Activated CD4-positive, alpha-beta T cell treated with anti-CD3 and anti-CD28 coated beads, Interleukin-2, amount 10 ng/mL, durations not matched to agents 7 days and 5 days (primary cell): ENCODE measurements at regions not wholly inside any gene's neighbourhood (a gene's known extent, or its start where the extent isn't known, plus 50 kb on each side); places are given as distances from the start of the nearest gene placed in this dataset.
"Not testable (repeated sequence)": the region's sequence is repeated elsewhere in the genome, so short reads cannot be mapped to it uniquely, and the experiment has no call there.

Experiments
- CTCF ChIA-PET: fragments of 350-600 bp; sonication (Branson Sonifier 250); formaldehyde crosslinking; loops from one replicate; lab custom pipeline; 2021; ENCODE audit warnings: antibody characterized with exemption; lab: Charles Lee
- POLR2A ChIA-PET: fragments of 350-600 bp; sonication (Branson Sonifier 250); formaldehyde crosslinking; loops from one replicate; lab custom pipeline; 2021; ENCODE audit warnings: antibody characterized with exemption; lab: Charles Lee
- DNase-seq: peaks from one replicate; pipeline ENCODE4 v3.0.0-alpha.2; 2020
- H3K27ac Mint-ChIP-seq: one replicate; pipeline ENCODE4 v1.8.0; 2021; ENCODE audit warnings: mild to moderate bottlenecking, moderate library complexity, mixed read lengths
- H3K27me3 Mint-ChIP-seq: one replicate; pipeline ENCODE4 v1.8.0; 2021; ENCODE audit warnings: mixed read lengths
- H3K36me3 Mint-ChIP-seq: one replicate; pipeline ENCODE4 v1.8.0; 2021; ENCODE audit warnings: low read depth, mixed read lengths
- H3K4me1 Mint-ChIP-seq: one replicate; pipeline ENCODE4 v1.8.0; 2021; ENCODE audit warnings: mixed read lengths
- H3K4me3 Mint-ChIP-seq: one replicate; pipeline ENCODE4 v1.8.0; 2021; ENCODE audit warnings: mild to moderate bottlenecking, moderate library complexity, mixed read lengths
- H3K9me3 Mint-ChIP-seq: one replicate; pipeline ENCODE4 v1.8.0; 2021; ENCODE audit warnings: mixed read lengths

- Mint-ChIP-seq H3K36me3 (no peaks in the 10 kb centered on the region), H3K9me3 (no peaks in the 10 kb centered on the region), H3K27ac (no peak overlapping the region), H3K27me3 (peaks cover 18% of the 10 kb centered on the region), H3K4me3 (no peak overlapping the region), H3K4me1 (no peaks in the 10 kb centered on the region)
- ChIA-PET POLR2A (no interaction called here), CTCF (no interaction called here)
- no peak for DNase-seq
These were observed 103.8 kb downstream of the TRIM43 start for GRCh38 chr2:95695613-95696012.

GRCh38 chr2:95698146-95698545, 106.3 kb downstream of the TRIM43 start:
- DNase-seq = no peak
- no peak overlapping the region for H3K27ac Mint-ChIP-seq
- H3K27me3 Mint-ChIP-seq = peaks cover 29% of the 10 kb centered on the region
- H3K4me1 Mint-ChIP-seq = no peaks in the 10 kb centered on the region
- ChIA-PET CTCF (no interaction called here), POLR2A (no interaction called here)
- no peaks in the 10 kb centered on the region for H3K9me3 Mint-ChIP-seq
- no peaks in the 10 kb centered on the region for H3K36me3 Mint-ChIP-seq
- no peak overlapping the region for H3K4me3 Mint-ChIP-seq

- H3K27me3 Mint-ChIP-seq = peaks cover 30% of the 10 kb centered on the region
- H3K36me3 Mint-ChIP-seq, H3K9me3 Mint-ChIP-seq, H3K4me3 Mint-ChIP-seq, CTCF ChIA-PET, DNase-seq, POLR2A ChIA-PET, H3K27ac Mint-ChIP-seq, H3K4me1 Mint-ChIP-seq: not testable (repeated sequence)
These were observed 107.7 kb downstream of the TRIM43 start for GRCh38 chr2:95699201-95700184.

DNA sequence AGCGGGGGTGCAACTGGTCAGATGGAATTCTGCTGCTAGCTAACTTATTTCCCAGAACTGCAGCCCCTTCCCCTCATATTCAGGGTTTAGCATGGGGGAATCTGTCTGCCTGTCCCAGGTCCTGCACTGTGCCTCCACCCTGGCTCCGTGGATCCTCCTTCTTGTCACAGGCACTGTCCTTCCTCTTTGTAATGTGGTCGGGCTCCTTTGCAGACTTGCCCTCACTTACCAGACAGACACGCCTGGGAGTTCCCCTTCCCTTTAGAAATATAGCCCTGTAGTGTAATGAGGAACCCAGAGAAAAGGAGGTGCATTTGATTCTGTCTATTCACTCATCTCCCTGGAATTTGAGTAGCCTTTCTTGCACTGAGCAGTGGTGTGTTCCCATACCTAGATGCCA, 108.7 kb downstream of the TRIM43 start:
- no peak for DNase-seq
- H3K27ac Mint-ChIP-seq = no peak overlapping the region
- peaks cover 29% of the 10 kb centered on the region for H3K27me3 Mint-ChIP-seq
- ChIA-PET CTCF (no interaction called here), POLR2A (no interaction called here)
- no peaks in the 10 kb centered on the region for H3K36me3 Mint-ChIP-seq
- H3K4me3 Mint-ChIP-seq = no peak overlapping the region
- no peaks in the 10 kb centered on the region for H3K4me1 Mint-ChIP-seq
- no peaks in the 10 kb centered on the region for H3K9me3 Mint-ChIP-seq

GRCh38 chr2:95702471-95702870, 110.7 kb downstream of the TRIM43 start:
- H3K4me3 Mint-ChIP-seq = no peak overlapping the region
- H3K9me3 Mint-ChIP-seq = no peaks in the 10 kb centered on the region
- no peak overlapping the region for H3K27ac Mint-ChIP-seq
- POLR2A ChIA-PET = no interaction called here
- H3K4me1 Mint-ChIP-seq = no peaks in the 10 kb centered on the region
- DNase-seq = no peak
- H3K36me3 Mint-ChIP-seq = no peaks in the 10 kb centered on the region
- peaks cover 19% of the 10 kb centered on the region for H3K27me3 Mint-ChIP-seq
- CTCF ChIA-PET = no interaction called here

DNA sequence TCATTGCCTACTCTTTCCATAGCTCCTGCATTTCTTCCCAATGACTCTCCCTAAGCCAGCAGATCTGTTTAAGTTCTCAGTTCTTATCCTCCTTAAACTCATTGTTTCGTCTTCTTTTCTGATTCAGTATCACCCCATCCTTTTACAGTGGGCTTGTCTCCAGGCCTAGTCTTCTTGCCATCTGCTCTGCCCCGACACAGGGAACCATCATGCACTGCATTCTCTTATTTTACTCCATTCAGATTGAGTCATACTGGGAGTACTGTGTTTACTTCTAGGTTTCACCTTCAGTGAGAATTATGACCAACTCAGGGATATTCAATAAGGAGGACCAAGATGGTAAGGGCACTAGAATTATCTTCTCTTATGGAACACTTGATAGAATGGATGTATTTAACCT, 115.4 kb downstream of the TRIM43 start:
- H3K27me3 Mint-ChIP-seq, POLR2A ChIA-PET, DNase-seq, H3K36me3 Mint-ChIP-seq, H3K9me3 Mint-ChIP-seq, H3K4me3 Mint-ChIP-seq, H3K4me1 Mint-ChIP-seq, CTCF ChIA-PET, H3K27ac Mint-ChIP-seq: not testable (repeated sequence)

DNA sequence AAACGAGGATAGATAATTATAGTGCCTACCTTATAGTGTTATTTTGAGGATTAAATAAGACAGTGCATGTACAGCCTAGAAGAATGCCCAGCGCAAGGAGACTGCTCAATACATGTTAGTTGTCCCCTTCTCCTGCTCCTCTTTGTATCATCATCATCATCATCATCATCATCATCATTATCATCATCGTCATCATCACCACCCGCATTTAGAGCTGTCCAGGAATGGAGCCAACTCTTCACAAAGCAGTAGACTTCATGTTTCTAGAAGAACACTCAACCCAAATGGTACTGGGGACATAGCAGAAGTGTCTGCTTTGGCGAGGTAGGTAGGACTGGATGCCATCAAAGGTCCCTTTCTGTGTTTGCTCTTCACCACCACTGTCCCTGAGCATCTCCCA, 116.0 kb downstream of the TRIM43 start:
- no peak for DNase-seq
- Mint-ChIP-seq H3K27me3 (peaks cover 8% of the 10 kb centered on the region), H3K4me3 (no peak overlapping the region), H3K9me3 (peaks cover 3% of the 10 kb centered on the region), H3K36me3 (no peaks in the 10 kb centered on the region), H3K27ac (no peak overlapping the region), H3K4me1 (no peaks in the 10 kb centered on the region)
- POLR2A ChIA-PET = no interaction called here
- CTCF ChIA-PET = no interaction called here

DNA sequence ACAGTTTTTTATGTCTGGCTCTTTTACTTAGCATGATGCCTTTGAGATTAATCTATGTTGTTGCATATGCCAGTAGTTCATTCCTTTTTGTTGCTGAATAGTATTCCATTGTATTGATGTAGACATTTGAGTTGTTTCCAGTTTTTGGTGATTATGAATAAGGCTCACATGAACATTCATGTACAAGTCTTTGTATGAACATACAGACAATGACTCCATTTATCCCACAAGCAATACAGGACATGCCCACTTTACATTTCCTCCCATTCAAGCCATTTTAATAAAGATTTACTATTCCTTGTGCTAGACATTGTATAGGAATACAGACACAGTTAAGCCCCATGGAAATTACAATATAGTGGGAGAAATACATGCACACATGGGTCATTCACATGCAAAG, 118.0 kb downstream of the TRIM43 start:
- no peaks in the 10 kb centered on the region for H3K36me3 Mint-ChIP-seq
- peaks cover 4% of the 10 kb centered on the region for H3K27me3 Mint-ChIP-seq
- peaks cover 3% of the 10 kb centered on the region for H3K9me3 Mint-ChIP-seq
- no peaks in the 10 kb centered on the region for H3K4me1 Mint-ChIP-seq
- H3K27ac Mint-ChIP-seq = no peak overlapping the region
- CTCF ChIA-PET = no interaction called here
- no peak overlapping the region for H3K4me3 Mint-ChIP-seq
- DNase-seq = no peak
- POLR2A ChIA-PET = no interaction called here

GRCh38 chr2:95713470-95714177, 121.8 kb downstream of the TRIM43 start:
- H3K36me3 Mint-ChIP-seq, CTCF ChIA-PET, H3K27ac Mint-ChIP-seq, DNase-seq, H3K4me1 Mint-ChIP-seq, H3K27me3 Mint-ChIP-seq, H3K4me3 Mint-ChIP-seq, POLR2A ChIA-PET, H3K9me3 Mint-ChIP-seq: not testable (repeated sequence)

GRCh38 chr2:95714398-95714797, 122.6 kb downstream of the TRIM43 start:
- CTCF ChIA-PET = not testable (repeated sequence)

GRCh38 chr2:95719473-95720060, 127.8 kb downstream of the TRIM43 start:
- peaks cover 3% of the 10 kb centered on the region for H3K27me3 Mint-ChIP-seq
- no peak overlapping the region for H3K27ac Mint-ChIP-seq
- no peaks in the 10 kb centered on the region for H3K9me3 Mint-ChIP-seq
- H3K4me3 Mint-ChIP-seq = no peak overlapping the region
- DNase-seq = no peak
- CTCF ChIA-PET = interaction anchor here (0.5 kb wide), 1 partner anchor 629 kb away, joined by 4 read pairs; no protein-coding TSS in a partner anchor
- H3K36me3 Mint-ChIP-seq = no peaks in the 10 kb centered on the region
- H3K4me1 Mint-ChIP-seq = no peaks in the 10 kb centered on the region
- POLR2A ChIA-PET = no interaction called here

More at GRCh38 chr2:95714398-95714797, 122.6 kb downstream of the TRIM43 start:
- POLR2A ChIA-PET, H3K4me3 Mint-ChIP-seq, H3K27me3 Mint-ChIP-seq, H3K9me3 Mint-ChIP-seq, H3K4me1 Mint-ChIP-seq, H3K27ac Mint-ChIP-seq, H3K36me3 Mint-ChIP-seq, DNase-seq: not testable (repeated sequence)

DNA sequence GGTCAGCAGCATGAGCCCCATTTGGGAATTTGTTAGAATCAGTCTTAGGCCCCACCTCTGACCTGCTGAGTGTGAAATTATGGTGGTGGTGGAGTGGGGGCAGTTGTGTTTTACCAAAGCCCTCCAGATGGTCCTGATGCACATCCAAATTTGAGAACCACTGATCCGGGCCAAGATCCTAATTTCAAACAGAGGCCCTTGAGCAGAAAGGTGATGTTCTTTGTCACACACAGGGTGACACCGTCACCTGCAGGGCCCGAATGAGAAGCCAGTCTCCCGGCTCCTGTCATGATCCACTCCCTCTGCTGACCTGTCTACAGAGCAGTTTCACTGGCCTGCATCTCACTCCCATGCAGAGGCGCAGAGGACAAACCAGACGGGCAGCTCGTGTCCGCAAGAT, 129.9 kb downstream of the TRIM43 start:
- no peak for DNase-seq
- no peak overlapping the region for H3K27ac Mint-ChIP-seq
- H3K4me1 Mint-ChIP-seq = no peaks in the 10 kb centered on the region
- ChIA-PET CTCF (no interaction called here), POLR2A (no interaction called here)
- H3K27me3 Mint-ChIP-seq = peaks cover 6% of the 10 kb centered on the region
- H3K4me3 Mint-ChIP-seq = no peak overlapping the region
- H3K36me3 Mint-ChIP-seq = no peaks in the 10 kb centered on the region
- no peaks in the 10 kb centered on the region for H3K9me3 Mint-ChIP-seq

DNA sequence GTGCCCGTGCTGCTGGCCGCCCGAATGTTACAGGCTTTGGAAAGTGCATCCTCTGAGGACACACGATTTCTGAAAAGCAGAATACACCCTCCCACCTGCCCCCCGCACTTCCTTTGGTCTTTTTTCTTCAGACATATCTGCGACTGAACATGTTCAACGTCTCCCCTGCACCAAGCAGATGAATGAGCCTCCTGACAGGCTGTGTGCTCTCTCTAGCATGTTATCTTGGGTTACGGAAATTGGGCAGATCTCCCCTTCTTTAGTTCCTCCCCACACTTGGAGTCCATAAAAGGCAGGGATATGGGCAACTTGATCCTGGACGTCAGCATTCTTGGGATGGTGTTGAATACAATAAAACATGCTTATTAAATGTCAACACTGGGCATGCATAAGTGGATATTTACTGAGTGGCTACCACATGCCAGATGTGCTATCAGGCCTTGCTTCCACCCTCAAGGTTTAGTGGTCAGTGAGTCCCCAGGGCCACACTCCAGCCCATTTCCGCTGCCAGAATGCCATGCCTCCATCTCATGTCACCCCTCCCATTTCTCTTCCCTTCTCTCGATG, 130.4 kb downstream of the TRIM43 start:
- ChIA-PET POLR2A (no interaction called here), CTCF (no interaction called here)
- Mint-ChIP-seq H3K4me3 (no peak overlapping the region), H3K36me3 (no peaks in the 10 kb centered on the region), H3K27ac (no peak overlapping the region), H3K9me3 (no peaks in the 10 kb centered on the region), H3K27me3 (peaks cover 6% of the 10 kb centered on the region), H3K4me1 (no peaks in the 10 kb centered on the region)
- DNase-seq = no peak
